DMS79 (cell line): ENCODE measurements at regions not wholly inside any gene's neighbourhood (a gene's known extent, or its start where the extent isn't known, plus 50 kb on each side); places are given as distances from the start of the nearest gene placed in this dataset.

Source experiments
- DNase-seq: peaks from one replicate; lab custom pipeline; 2025; lab: John Stamatoyannopoulos, UW

GRCh38 chr16:86367291-86368072 lies 142.8 kb upstream of the FOXF1 start:
- DNase-seq = no peak

- no peak for DNase-seq
Observed at GRCh38 chr16:86368261-86368660, 142.1 kb upstream of the FOXF1 start.

GRCh38 chr16:86370062-86370461 lies 140.3 kb upstream of the FOXF1 start:
- no peak for DNase-seq

- DNase-seq = no peak
Observed at GRCh38 chr16:86371083-86371803, 139.1 kb upstream of the FOXF1 start.

- no peak for DNase-seq
Observed at GRCh38 chr16:86372193-86372592, 138.1 kb upstream of the FOXF1 start.

- no peak for DNase-seq
Observed at GRCh38 chr16:86373276-86373901, 136.9 kb upstream of the FOXF1 start.

GRCh38 chr16:86374603-86375130 lies 135.7 kb upstream of the FOXF1 start:
- no peak for DNase-seq

- no peak for DNase-seq
Observed at GRCh38 chr16:86375364-86375763, 135.0 kb upstream of the FOXF1 start.

GRCh38 chr16:86375851-86376250 lies 134.5 kb upstream of the FOXF1 start:
- no peak for DNase-seq

GRCh38 chr16:86376837-86377236 lies 133.5 kb upstream of the FOXF1 start:
- no peak for DNase-seq

- no peak for DNase-seq
Observed at GRCh38 chr16:86377251-86378022, 132.9 kb upstream of the FOXF1 start.

GRCh38 chr16:86378128-86378527 lies 132.2 kb upstream of the FOXF1 start:
- no peak for DNase-seq

- no peak for DNase-seq
Observed at GRCh38 chr16:86378831-86379504, 131.4 kb upstream of the FOXF1 start.

- no peak for DNase-seq
Observed at GRCh38 chr16:86379505-86379846, 130.9 kb upstream of the FOXF1 start.

- DNase-seq = no peak
Observed at GRCh38 chr16:86380030-86380429, 130.3 kb upstream of the FOXF1 start.

- DNase-seq = no peak
Observed at GRCh38 chr16:86381491-86381890, 128.8 kb upstream of the FOXF1 start.

GRCh38 chr16:86382067-86382773 lies 128.1 kb upstream of the FOXF1 start:
- DNase-seq = no peak

GRCh38 chr16:86382774-86383407 lies 127.4 kb upstream of the FOXF1 start:
- no peak for DNase-seq

GRCh38 chr16:86383488-86384262 lies 126.7 kb upstream of the FOXF1 start:
- DNase-seq = no peak

GRCh38 chr16:86384263-86384649 lies 126.1 kb upstream of the FOXF1 start:
- DNase-seq = no peak
